ENCODE measurements at regions not wholly inside any gene's neighbourhood (a gene's known extent, or its start where the extent isn't known, plus 50 kb on each side); places are given as distances from the start of the nearest gene placed in this dataset.

GRCh38 chr3:72150634-72151412 lies 365.9 kb upstream of the PROK2 start:
- TF ChIP-seq, protein P1, sequence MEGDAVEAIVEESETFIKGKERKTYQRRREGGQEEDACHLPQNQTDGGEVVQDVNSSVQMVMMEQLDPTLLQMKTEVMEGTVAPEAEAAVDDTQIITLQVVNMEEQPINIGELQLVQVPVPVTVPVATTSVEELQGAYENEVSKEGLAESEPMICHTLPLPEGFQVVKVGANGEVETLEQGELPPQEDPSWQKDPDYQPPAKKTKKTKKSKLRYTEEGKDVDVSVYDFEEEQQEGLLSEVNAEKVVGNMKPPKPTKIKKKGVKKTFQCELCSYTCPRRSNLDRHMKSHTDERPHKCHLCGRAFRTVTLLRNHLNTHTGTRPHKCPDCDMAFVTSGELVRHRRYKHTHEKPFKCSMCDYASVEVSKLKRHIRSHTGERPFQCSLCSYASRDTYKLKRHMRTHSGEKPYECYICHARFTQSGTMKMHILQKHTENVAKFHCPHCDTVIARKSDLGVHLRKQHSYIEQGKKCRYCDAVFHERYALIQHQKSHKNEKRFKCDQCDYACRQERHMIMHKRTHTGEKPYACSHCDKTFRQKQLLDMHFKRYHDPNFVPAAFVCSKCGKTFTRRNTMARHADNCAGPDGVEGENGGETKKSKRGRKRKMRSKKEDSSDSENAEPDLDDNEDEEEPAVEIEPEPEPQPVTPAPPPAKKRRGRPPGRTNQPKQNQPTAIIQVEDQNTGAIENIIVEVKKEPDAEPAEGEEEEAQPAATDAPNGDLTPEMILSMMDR (IDR thresholded peaks at IDR 0.05): no peak

- TF ChIP-seq, protein P1 (IDR thresholded peaks at IDR 0.05): no peak
Measured at GRCh38 chr3:72149645-72150300, 364.8 kb upstream of the PROK2 start.

DNA sequence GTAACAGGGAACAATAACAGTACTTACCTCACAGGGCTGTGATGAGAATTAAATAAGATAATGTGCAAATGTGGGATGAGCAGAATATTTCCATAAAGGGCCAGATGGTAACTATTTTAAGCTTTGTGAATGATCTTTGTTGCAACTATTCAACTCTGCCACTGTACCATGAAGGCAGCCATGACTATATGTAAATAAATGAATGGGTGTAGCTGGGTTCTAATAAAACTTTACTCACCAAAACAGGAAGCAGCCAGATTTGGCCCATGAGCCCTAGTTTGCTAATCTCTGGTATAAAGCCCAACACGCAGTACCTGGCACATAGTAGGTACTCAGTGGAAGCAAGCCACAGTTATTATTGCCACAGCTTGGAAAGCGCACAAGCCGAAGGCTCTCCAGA lies 362.7 kb upstream of the PROK2 start:
- TF ChIP-seq, protein P1 (IDR thresholded peaks at IDR 0.05): no peak

- TF ChIP-seq, protein P1 (IDR thresholded peaks at IDR 0.05): no peak
Measured at GRCh38 chr3:72145506-72146380, 360.8 kb upstream of the PROK2 start.

GRCh38 chr3:72144773-72145505 lies 360.0 kb upstream of the PROK2 start:
- TF ChIP-seq, protein P1 (IDR thresholded peaks at IDR 0.05): no peak

DNA sequence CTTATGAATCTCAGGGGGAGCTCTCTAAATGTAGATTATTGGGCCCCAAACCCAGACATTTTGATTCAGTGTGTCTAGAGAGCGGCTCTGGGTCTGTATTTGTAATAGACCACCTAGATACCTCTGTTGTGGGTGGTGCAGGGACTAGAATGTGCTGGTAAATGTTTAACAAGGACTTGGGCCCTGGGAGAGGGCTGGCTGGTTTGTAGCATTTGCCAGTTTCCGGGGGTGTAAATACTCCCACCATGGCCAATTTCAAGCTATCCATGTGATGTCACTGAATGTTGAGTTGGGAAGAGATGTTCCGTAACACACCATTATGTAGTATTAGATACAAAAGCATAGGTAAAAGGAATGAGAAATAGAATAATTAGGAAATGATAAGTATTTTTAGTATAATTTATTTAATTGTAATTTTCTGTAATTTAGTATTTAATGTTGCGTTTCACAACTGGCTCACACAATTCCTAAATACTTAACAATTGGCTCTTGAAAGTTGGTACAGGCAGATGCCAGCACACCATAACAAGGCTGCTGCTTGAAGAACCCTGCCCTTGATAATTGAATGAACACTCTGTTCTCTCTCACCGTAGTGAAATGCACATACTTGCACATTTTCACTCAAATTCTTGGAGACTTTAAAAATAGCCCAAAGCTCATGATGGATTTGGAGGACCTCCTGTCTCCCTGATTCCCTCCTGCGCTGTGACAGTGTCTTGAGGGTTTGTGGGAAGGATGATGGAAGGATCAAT lies 359.2 kb upstream of the PROK2 start:
- TF ChIP-seq, protein P1 (IDR thresholded peaks at IDR 0.05): no peak
